GM12878 (cell line): ENCODE measurements at regions not wholly inside any gene's neighbourhood (a gene's known extent, or its start where the extent isn't known, plus 50 kb on each side); places are given as distances from the start of the nearest gene placed in this dataset.

Source experiments
- ATF2 ChIP-seq: IDR thresholded peaks from 2 replicates; pipeline ENCODE4 v1.6.1; 2012; ENCODE audit warnings: low read length, inconsistent platforms
- ATF3 ChIP-seq: IDR thresholded peaks from 2 replicates; pipeline ENCODE4 v1.6.1; 2011; ENCODE audit warnings: low read depth, mild to moderate bottlenecking, low read length, moderate library complexity, borderline replicate concordance; ENCODE audit errors: extremely low read depth
- CTCF ChIP-seq, 3 experiments: IDR thresholded peaks in 2 of 3; conservative IDR thresholded peaks in 1 of 3; 2 replicates each; pipeline ENCODE4 v1.5.1; 2011; ENCODE audit warnings: low read depth in 3 of 3, low read length in 3 of 3, mild to moderate bottlenecking in 3 of 3, control low read depth in 2 of 3, moderate library complexity in 2 of 3, inconsistent platforms in 1 of 3, mixed read lengths in 1 of 3; ENCODE audit not compliant: control insufficient read depth in 2 of 3, insufficient read depth in 1 of 3; ENCODE audit errors: extremely low read depth in 1 of 3
- EP300 ChIP-seq, 2 experiments: fragments of 150-350 bp in 1 of 2; IDR thresholded peaks; 2 replicates each; pipeline ENCODE4 v1.6.1; 2011 to 2012; ENCODE audit warnings: low read depth in 2 of 2, low read length in 2 of 2, borderline replicate concordance in 1 of 2, improper control_type of control experiment in 1 of 2, inconsistent platforms in 1 of 2; ENCODE audit not compliant: control insufficient read depth in 1 of 2
- MAX ChIP-seq: IDR thresholded peaks from 2 replicates; pipeline ENCODE4 v1.6.1; 2012; ENCODE audit warnings: low read depth, low read length, improper control_type of control experiment
- NR2C2 ChIP-seq: IDR thresholded peaks from 2 replicates; pipeline ENCODE4 v1.6.1; 2011; ENCODE audit warnings: borderline replicate concordance, low read depth; ENCODE audit not compliant: control insufficient read depth, insufficient read length
- SIX5 ChIP-seq: IDR thresholded peaks from 2 replicates; pipeline ENCODE4 v1.6.1; 2011; ENCODE audit warnings: mild to moderate bottlenecking, low read depth, low read length, moderate library complexity; ENCODE audit not compliant: severe bottlenecking
- SRF ChIP-seq, 2 experiments: IDR thresholded peaks; 2 replicates each; pipeline ENCODE4 v1.6.1; 2011; ENCODE audit warnings: low read depth in 2 of 2, low read length in 2 of 2, mild to moderate bottlenecking in 1 of 2, moderate library complexity in 1 of 2
- ZBTB33 ChIP-seq: fragments of 450-650 bp; IDR thresholded peaks from 2 replicates; pipeline ENCODE4 v1.6.1; 2017; ENCODE audit warnings: mild to moderate bottlenecking
- ZNF592 ChIP-seq: fragments of 450-650 bp; IDR thresholded peaks from 2 replicates; pipeline ENCODE4 v1.6.1; 2017; ENCODE audit warnings: mild to moderate bottlenecking, moderate library complexity

GRCh38 chr11:29914203-29914930, 102.5 kb downstream of the KCNA4 start:
- no peak for TF ChIP-seq CTCF (IDR thresholded peaks at IDR 0.05 in 2 of 3, conservative IDR thresholded peaks at IDR 0.05 in 1 of 3; ENCODE audit: control insufficient read depth in 2 of 3, extremely low read depth in 1 of 3, insufficient read depth in 1 of 3, low read depth in 3 of 3, low read length in 3 of 3)
- TF ChIP-seq ZNF592, result no peak
- no peak for TF ChIP-seq SIX5
- TF ChIP-seq NR2C2, result no peak
- TF ChIP-seq ZBTB33, result no peak
- no peak for TF ChIP-seq SRF (IDR thresholded peaks at IDR 0.05; ENCODE audit: low read depth in 2 of 2, low read length in 2 of 2)
- no peak for TF ChIP-seq EP300 (IDR thresholded peaks at IDR 0.05; ENCODE audit: borderline replicate concordance in 1 of 2, control insufficient read depth in 1 of 2, low read depth in 2 of 2, low read length in 2 of 2)
- TF ChIP-seq MAX, result no peak
- no peak for TF ChIP-seq ATF2
- no peak for TF ChIP-seq ATF3
